ENCODE measurements at regions not wholly inside any gene's neighbourhood (a gene's known extent, or its start where the extent isn't known, plus 50 kb on each side); places are given as distances from the start of the nearest gene placed in this dataset.

GRCh38 chr5:6058055-6058715, 320.2 kb downstream of the MED10 start:
- no peak overlapping the region for H3K27ac ChIP-seq
- H3K27me3 ChIP-seq: no peaks in the 10 kb centered on the region
- DNase-seq (ENCODE audit: low spot score in 2 of 2): no peak
- H3K9me3 ChIP-seq: no peaks in the 10 kb centered on the region
- intact Hi-C loops (cut with DNase I; ENCODE audit: low total_unique reads): no loop called here
- H3K4me3 ChIP-seq: no peak overlapping the region
- TF ChIP-seq POLR2A (IDR thresholded peaks at IDR 0.05): no peak
- no peak for TF ChIP-seq POLR2AphosphoS5 (IDR thresholded peaks at IDR 0.05)
- TF ChIP-seq CTCF (IDR thresholded peaks at IDR 0.05): no peak
- H3K36me3 ChIP-seq: no peaks in the 10 kb centered on the region
- H3K4me1 ChIP-seq: no peaks in the 10 kb centered on the region

GRCh38 chr5:6056280-6056679, 322.1 kb downstream of the MED10 start:
- Histone ChIP-seq H3K27me3 (no peaks in the 10 kb centered on the region), H3K4me3 (no peak overlapping the region), H3K4me1 (no peaks in the 10 kb centered on the region), H3K9me3 (no peaks in the 10 kb centered on the region), H3K27ac (no peak overlapping the region), H3K36me3 (no peaks in the 10 kb centered on the region)
- intact Hi-C loops (cut with DNase I; ENCODE audit: low total_unique reads): no loop called here
- DNase-seq (ENCODE audit: low spot score in 2 of 2): no peak
- TF ChIP-seq CTCF (IDR thresholded peaks at IDR 0.05): no peak
- no peak for TF ChIP-seq POLR2AphosphoS5 (IDR thresholded peaks at IDR 0.05)
- no peak for TF ChIP-seq POLR2A (IDR thresholded peaks at IDR 0.05)

- Histone ChIP-seq H3K36me3 (no peaks in the 10 kb centered on the region), H3K27ac (no peak overlapping the region), H3K9me3 (no peaks in the 10 kb centered on the region), H3K4me3 (no peak overlapping the region), H3K27me3 (no peaks in the 10 kb centered on the region), H3K4me1 (no peaks in the 10 kb centered on the region)
- no peak for DNase-seq (ENCODE audit: low spot score in 2 of 2)
- intact Hi-C loops (cut with DNase I; ENCODE audit: low total_unique reads): loop anchor here (5.0 kb wide), 1 partner anchor 1623 kb away; no protein-coding TSS in a partner anchor
- no peak for TF ChIP-seq POLR2AphosphoS5 (IDR thresholded peaks at IDR 0.05)
- TF ChIP-seq POLR2A (IDR thresholded peaks at IDR 0.05): no peak
- no peak for TF ChIP-seq CTCF (IDR thresholded peaks at IDR 0.05)
Observed at GRCh38 chr5:6049662-6050061, 328.7 kb downstream of the MED10 start.

GRCh38 chr5:6048746-6049145, 329.6 kb downstream of the MED10 start:
- Histone ChIP-seq H3K9me3 (no peaks in the 10 kb centered on the region), H3K4me3 (no peak overlapping the region), H3K27me3 (no peaks in the 10 kb centered on the region), H3K4me1 (no peaks in the 10 kb centered on the region), H3K27ac (no peak overlapping the region), H3K36me3 (no peaks in the 10 kb centered on the region)
- no peak for TF ChIP-seq POLR2A (IDR thresholded peaks at IDR 0.05)
- TF ChIP-seq CTCF (IDR thresholded peaks at IDR 0.05): no peak
- TF ChIP-seq POLR2AphosphoS5 (IDR thresholded peaks at IDR 0.05): no peak
- no peak for DNase-seq (ENCODE audit: low spot score in 2 of 2)
- intact Hi-C loops (cut with DNase I; ENCODE audit: low total_unique reads): loop anchor here (5.0 kb wide), 1 partner anchor 1624 kb away; no protein-coding TSS in a partner anchor

GRCh38 chr5:6046296-6046967, 331.9 kb downstream of the MED10 start:
- intact Hi-C loops (cut with DNase I; ENCODE audit: low total_unique reads): loop anchor here (5.0 kb wide), 1 partner anchor 1626 kb away; no protein-coding TSS in a partner anchor
- H3K9me3 ChIP-seq: no peaks in the 10 kb centered on the region
- H3K4me1 ChIP-seq: no peaks in the 10 kb centered on the region
- H3K4me3 ChIP-seq: no peak overlapping the region
- TF ChIP-seq CTCF (IDR thresholded peaks at IDR 0.05): no peak
- no peak for TF ChIP-seq POLR2A (IDR thresholded peaks at IDR 0.05)
- TF ChIP-seq POLR2AphosphoS5 (IDR thresholded peaks at IDR 0.05): no peak
- no peaks in the 10 kb centered on the region for H3K27me3 ChIP-seq
- no peak overlapping the region for H3K27ac ChIP-seq
- no peaks in the 10 kb centered on the region for H3K36me3 ChIP-seq
- no peak for DNase-seq (ENCODE audit: low spot score in 2 of 2)

Data from breast epithelium (tissue), 4 donors.